NB4 (cell line): ENCODE measurements at regions not wholly inside any gene's neighbourhood (a gene's known extent, or its start where the extent isn't known, plus 50 kb on each side); places are given as distances from the start of the nearest gene placed in this dataset.
"Not testable (repeated sequence)": the region's sequence is repeated elsewhere in the genome, so short reads cannot be mapped to it uniquely, and the experiment has no call there.

ENCODE experiments used
- CTCF ChIP-seq: IDR thresholded peaks from one replicate; pipeline ENCODE4 v1.5.1; 2012; ENCODE audit warnings: low read depth, low read length
- POLR2A ChIP-seq: IDR thresholded peaks from 2 replicates; pipeline ENCODE4 v1.6.1; 2011; ENCODE audit warnings: mild to moderate bottlenecking; ENCODE audit not compliant: insufficient read length; ENCODE audit errors: extremely low read depth
- TF ChIP-seq, protein P1 (sequence below): IDR thresholded peaks from 2 replicates; pipeline ENCODE4 v1.6.1; 2011; ENCODE audit warnings: low read depth, low read length

DNA sequence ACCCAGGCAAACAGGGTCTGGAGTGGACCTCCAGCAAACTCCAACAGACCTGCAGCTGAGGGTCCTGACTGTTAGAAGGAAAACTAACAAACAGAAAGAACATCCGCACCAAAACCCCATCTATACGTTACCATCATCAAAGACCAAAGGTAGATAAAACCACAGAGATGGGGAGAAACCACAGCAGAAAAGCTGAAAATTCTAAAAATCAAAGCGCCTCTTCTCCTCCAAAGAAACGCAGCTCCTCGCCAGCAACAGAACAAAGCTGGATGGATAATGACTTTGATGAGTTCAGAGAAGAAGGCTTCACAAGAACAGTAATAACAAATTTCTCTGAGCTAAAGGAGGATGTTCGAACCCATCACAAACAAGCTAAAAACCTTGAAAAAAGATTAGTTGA lies 274.9 kb downstream of the IKZF2 start:
- not testable (repeated sequence) for TF ChIP-seq CTCF, POLR2A
- TF ChIP-seq, protein P1, sequence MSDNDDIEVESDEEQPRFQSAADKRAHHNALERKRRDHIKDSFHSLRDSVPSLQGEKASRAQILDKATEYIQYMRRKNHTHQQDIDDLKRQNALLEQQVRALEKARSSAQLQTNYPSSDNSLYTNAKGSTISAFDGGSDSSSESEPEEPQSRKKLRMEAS: not testable (repeated sequence)
